GM12875 (cell line): ENCODE measurements at regions not wholly inside any gene's neighbourhood (a gene's known extent, or its start where the extent isn't known, plus 50 kb on each side); places are given as distances from the start of the nearest gene placed in this dataset.
"Not testable (repeated sequence)": the region's sequence is repeated elsewhere in the genome, so short reads cannot be mapped to it uniquely, and the experiment has no call there.

Experiments
- H3K4me3 ChIP-seq: one replicate; pipeline ENCODE4 v1.5.1; 2011; ENCODE audit warnings: low read depth, low read length, control low read depth
- TF ChIP-seq, protein P1 (sequence below): IDR thresholded peaks from 2 replicates; pipeline ENCODE4 v1.5.1; 2011; ENCODE audit warnings: low read depth, mild to moderate bottlenecking, control low read depth, inconsistent platforms, low read length, moderate library complexity, borderline replicate concordance; ENCODE audit not compliant: insufficient read depth

DNA sequence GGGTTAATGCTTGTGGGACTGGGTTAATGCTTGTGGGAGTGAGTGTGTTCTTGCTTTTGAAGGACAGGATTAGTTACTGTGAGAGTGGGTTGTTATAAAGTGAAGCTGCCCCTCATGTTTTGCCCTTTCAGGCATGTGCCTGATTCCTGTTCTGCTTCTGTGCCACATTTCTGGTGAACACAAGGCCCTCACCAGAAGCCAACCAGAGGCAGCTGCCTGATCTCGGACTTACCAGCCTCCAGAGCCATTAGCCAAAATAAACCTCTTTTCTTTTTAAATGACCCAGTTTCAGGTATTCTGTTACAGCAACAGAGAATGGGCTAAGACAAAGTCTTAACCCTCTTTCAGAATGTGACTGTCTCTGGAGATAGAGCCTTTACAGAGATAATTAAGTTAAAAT, 113.3 kb upstream of the TMTC4 start:
- TF ChIP-seq, protein P1, sequence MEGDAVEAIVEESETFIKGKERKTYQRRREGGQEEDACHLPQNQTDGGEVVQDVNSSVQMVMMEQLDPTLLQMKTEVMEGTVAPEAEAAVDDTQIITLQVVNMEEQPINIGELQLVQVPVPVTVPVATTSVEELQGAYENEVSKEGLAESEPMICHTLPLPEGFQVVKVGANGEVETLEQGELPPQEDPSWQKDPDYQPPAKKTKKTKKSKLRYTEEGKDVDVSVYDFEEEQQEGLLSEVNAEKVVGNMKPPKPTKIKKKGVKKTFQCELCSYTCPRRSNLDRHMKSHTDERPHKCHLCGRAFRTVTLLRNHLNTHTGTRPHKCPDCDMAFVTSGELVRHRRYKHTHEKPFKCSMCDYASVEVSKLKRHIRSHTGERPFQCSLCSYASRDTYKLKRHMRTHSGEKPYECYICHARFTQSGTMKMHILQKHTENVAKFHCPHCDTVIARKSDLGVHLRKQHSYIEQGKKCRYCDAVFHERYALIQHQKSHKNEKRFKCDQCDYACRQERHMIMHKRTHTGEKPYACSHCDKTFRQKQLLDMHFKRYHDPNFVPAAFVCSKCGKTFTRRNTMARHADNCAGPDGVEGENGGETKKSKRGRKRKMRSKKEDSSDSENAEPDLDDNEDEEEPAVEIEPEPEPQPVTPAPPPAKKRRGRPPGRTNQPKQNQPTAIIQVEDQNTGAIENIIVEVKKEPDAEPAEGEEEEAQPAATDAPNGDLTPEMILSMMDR, result no peak
- H3K4me3 ChIP-seq, result no peak overlapping the region

DNA sequence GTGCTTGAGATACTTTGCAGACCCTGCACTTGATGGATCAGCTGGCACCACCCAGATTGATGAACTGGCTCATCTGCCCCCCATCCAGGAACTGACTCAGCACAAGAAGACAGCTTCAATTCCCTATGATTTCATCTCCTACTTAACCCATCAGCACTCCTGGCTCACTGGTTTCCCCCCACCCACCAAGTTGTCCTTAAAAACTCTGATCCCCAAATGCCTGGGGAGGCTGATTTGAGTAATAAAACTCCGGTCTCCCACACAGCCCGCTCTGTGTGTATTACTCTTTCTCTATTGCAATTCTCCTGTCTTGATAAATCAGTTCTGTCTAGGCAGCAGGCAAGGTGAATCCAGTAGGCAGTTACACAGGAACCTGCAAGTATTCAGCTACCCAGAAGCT, 102.1 kb upstream of the TMTC4 start:
- H3K4me3 ChIP-seq, result not testable (repeated sequence)

DNA sequence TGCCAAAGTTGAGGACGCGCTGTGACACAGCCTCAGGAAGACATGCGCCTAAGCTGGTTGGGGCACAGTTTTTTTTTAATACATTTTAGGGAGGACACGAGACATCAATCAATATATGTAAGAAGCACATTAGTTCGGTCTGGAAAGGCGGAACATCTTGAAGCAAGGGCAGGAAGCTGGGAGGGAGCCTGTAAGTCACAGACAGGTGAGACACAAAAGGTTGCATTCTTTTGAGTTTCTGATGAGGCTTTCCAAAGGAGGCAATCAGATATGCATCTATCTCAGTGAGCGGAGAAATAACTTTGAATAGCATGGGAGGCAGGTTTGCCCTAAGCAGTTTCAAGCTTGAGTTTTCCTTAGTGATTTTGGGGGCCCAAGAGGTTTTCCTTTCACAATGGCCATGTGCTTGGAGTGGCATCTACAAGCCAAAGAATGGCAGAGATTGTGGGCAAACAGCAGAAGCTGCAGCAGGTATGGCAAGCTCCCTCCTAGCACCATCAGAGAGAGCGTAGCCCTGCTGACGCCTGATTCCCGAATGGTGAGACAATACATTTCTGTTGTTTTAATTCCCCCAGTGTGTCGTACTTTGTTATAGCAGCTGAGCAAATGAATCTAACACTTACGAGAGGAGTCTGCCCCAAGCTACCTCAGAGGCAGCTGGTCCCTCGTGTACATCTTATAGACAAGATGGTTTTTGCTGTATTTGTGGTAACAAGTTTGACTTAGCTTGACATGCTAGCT, 99.5 kb upstream of the TMTC4 start:
- H3K4me3 ChIP-seq, result no peak overlapping the region
- TF ChIP-seq, protein P1, result no peak

DNA sequence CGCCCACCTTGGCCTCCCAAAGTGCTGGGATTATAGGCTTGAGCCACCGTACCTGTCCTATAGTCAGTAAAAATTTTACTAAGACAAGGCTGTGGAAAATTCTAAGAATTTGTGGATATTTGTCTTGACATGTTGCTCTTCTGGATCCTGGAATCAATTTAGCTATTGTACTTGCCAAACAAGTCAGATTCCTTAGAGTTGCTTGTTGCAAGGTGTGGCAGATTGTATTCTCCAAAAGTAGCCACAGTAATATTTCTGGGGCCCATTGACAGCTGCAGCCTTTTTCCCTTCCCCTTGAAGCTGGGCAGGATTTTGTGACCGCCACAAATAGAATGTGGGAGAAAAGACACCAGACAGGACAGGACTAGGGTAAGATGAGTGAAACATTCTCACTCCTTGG, 98.8 kb upstream of the TMTC4 start:
- H3K4me3 ChIP-seq, result no peak overlapping the region
- TF ChIP-seq, protein P1, result no peak

DNA sequence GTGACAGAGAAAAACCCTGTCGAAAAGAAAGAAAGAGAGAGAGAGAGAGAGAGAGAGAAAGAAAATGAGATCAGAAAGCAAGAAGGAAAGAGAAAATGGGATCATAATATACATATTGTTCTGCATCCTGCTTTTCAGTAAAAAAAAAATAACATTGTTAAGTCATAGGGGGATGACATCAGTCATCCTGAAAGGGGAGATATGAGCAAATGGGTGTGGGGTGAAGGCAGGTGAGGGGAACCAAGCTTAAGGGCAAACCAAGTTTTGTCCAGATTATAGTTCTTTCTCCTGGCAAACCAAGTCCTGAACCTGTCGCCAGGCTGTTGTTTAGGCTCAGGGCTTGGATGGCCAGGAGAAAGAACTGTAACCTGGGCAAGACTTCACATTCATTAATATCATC, 92.6 kb upstream of the TMTC4 start:
- H3K4me3 ChIP-seq, result no peak overlapping the region
- TF ChIP-seq, protein P1, result no peak

DNA sequence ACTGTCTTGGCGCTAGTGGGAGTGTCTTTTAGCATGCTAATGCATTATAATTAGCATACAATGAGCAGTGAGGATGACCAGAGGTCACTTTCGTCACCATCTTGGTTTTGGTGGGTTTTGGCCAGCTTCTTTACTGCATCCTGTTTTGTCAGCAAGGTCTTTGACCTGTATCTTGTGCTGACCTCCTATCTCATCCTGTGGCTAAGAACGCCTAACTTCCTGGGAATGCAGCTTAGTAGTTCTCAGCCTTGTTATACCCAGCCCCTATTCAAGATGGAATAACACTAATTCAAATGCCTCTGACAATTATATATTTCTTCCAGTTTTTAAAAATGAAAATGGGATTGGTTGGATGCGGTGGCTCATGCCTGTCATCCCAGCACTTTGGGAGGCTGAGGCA, 92.0 kb upstream of the TMTC4 start:
- H3K4me3 ChIP-seq, result not testable (repeated sequence)

DNA sequence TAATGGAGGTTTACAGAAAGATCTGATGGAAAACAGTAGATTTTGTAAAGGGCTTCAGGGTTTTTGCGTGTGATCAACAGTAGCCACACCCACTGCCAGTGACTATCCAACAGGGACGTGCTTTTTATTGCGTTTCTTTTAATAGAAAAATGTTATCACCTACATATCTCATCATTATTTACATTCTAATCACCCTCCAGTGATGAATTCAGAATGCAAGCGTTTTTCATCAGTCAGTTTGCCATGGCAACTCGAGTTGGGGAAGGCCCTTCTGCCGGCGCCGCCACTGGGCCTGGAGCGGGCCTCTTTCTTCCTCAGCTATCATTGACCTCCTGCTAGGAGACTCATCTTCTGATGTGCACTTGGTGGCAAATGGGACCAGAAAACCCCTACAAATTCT, 90.3 kb upstream of the TMTC4 start:
- TF ChIP-seq, protein P1, result no peak
- H3K4me3 ChIP-seq, result no peak overlapping the region

DNA sequence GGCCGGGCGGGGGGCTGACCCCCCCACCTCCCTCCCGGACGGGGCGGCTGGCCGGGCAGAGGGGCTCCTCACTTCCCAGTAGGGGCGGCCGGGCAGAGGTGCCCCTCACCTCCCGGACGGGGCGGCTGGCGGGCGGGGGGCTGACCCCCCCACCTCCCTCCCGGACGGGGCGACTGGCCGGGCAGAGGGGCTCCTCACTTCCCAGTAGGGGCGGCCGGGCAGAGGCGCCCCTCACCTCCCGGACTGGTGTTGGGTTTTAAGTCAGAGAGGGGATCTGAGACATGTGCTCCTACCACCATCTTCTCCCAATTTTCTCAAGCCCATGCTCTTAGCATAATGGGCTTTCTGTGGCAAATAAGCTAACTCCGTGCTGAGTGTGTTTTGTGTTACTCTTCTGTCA, 87.5 kb upstream of the TMTC4 start:
- H3K4me3 ChIP-seq, result not testable (repeated sequence)

DNA sequence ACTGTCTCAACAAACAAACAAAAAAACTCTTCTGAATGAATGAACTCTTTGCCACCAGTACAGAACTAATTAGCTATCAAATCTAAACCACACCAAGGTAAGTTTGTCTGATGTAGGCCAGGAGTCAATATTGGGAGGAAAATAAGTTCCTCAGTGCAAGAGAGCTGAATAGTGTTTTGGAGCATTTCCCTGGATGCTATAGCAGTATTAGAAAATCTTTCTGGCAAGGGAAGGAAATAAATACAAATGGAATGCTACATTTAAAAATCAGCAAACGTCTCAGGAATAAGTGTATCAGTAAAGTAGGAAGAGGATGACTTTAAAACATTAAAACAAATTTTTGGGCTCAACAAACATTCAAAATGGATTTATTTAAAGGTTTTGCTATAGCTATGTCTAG, 81.3 kb upstream of the TMTC4 start:
- no peak overlapping the region for H3K4me3 ChIP-seq
- TF ChIP-seq, protein P1, result no peak
